ENCODE measurements at regions not wholly inside any gene's neighbourhood (a gene's known extent, or its start where the extent isn't known, plus 50 kb on each side); places are given as distances from the start of the nearest gene placed in this dataset.
"Not testable (repeated sequence)": the region's sequence is repeated elsewhere in the genome, so short reads cannot be mapped to it uniquely, and the experiment has no call there.

DNA sequence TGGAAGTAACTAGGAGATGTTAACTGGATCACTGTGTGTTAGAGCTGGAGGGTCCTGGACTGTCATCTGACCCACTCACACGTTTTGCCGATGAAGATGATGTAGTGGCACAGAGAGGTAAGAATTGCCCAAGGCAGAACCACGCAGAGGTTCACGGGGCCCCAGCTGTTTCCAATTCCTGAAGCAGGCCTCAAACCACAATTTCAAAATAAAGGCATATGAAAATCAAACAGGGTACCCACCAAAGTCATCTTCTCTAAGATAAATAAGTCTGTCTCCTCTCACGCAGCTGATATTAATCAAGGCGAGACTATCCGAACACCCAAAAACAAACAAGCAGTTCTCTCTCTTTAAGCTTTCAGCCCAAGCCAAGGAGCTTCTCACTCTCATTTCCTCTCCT lies 113.3 kb upstream of the JCAD start:
- DNase-seq (ENCODE audit: low read depth in 2 of 3, low spot score in 2 of 3) = no peak

- no peak for DNase-seq (ENCODE audit: low read depth in 2 of 3, low spot score in 2 of 3)
Measured at GRCh38 chr10:30172091-30172490, 112.7 kb upstream of the JCAD start.

- DNase-seq (ENCODE audit: low read depth in 2 of 3, low spot score in 2 of 3) = no peak
Measured at GRCh38 chr10:30171601-30172000, 112.2 kb upstream of the JCAD start.

DNA sequence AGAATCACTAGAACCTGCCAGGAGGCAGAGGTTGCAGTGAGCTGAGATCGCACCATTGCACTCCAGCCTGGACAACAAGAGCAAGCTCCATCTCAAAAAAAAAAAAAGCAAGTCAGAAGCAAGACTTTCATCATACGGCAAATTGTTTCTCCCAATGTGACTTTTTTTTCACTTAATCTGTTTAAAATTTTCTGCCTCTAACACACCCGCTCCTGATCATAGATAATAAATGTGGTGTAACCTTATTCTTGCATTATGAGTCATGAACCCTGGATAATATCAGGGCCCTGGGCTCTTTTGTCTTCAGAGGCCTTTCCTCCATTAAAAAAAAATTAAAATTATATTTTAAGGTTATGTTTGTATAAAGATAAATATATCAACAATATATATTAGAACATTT lies 111.4 kb upstream of the JCAD start:
- DNase-seq (ENCODE audit: low read depth in 2 of 3, low spot score in 2 of 3) = no peak

GRCh38 chr10:30170146-30170545 lies 110.8 kb upstream of the JCAD start:
- no peak for DNase-seq (ENCODE audit: low read depth in 2 of 3, low spot score in 2 of 3)

GRCh38 chr10:30169342-30169741 lies 110.0 kb upstream of the JCAD start:
- no peak for DNase-seq (ENCODE audit: low read depth in 2 of 3, low spot score in 2 of 3)

DNA sequence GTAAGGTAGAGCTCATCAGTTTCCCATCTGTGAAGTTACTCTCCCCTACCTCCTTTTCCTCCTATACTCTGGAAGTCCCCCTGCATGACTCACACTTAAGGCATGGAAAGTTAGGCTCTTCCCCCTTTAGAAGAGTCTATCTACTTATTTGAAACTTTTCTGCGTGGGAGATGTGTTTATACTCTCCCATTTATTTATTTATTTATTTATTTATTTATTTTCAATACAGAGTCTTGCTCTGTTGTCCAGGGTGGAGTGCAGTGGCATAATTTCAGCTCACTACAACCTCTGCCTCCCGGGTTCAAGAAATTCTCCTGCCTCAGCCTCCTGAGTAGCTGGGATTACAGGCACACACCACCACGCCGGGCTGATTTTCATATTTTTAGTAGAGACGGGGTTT lies 107.5 kb upstream of the JCAD start:
- DNase-seq (ENCODE audit: low read depth in 2 of 3, low spot score in 2 of 3) = no peak

GRCh38 chr10:30163410-30163809 lies 104.0 kb upstream of the JCAD start:
- not testable (repeated sequence) for DNase-seq (ENCODE audit: low read depth in 2 of 3, low spot score in 2 of 3)

DNA sequence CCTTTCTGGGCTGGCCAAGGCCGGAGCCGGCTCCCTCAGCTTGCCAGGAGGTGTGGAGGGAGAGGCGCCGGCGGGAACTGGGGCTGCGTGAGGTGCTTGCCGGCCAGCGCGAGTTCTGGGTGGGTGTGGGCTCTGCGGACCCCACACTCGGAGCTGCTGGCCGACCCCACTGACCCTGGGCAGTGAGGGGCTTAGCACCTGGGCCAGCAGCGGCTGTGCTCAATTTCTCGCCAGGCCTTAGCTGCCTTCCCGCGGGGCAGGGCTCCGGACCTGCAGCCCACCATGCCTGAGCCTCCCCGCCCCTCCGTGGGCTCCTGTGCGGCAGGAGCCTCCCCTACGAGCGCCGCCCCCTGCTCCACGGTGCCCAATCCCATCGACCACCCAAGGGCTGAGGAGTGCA lies 103.4 kb upstream of the JCAD start:
- DNase-seq (ENCODE audit: low read depth in 2 of 3, low spot score in 2 of 3) = not testable (repeated sequence)

- no peak for DNase-seq (ENCODE audit: low read depth in 2 of 3, low spot score in 2 of 3)
Measured at GRCh38 chr10:30160271-30160982, 101.0 kb upstream of the JCAD start.

- not testable (repeated sequence) for DNase-seq (ENCODE audit: low read depth in 2 of 3, low spot score in 2 of 3)
Measured at GRCh38 chr10:30159614-30160013, 100.2 kb upstream of the JCAD start.

GRCh38 chr10:30158325-30158960 lies 99.1 kb upstream of the JCAD start:
- no peak for DNase-seq (ENCODE audit: low read depth in 2 of 3, low spot score in 2 of 3)

DNA sequence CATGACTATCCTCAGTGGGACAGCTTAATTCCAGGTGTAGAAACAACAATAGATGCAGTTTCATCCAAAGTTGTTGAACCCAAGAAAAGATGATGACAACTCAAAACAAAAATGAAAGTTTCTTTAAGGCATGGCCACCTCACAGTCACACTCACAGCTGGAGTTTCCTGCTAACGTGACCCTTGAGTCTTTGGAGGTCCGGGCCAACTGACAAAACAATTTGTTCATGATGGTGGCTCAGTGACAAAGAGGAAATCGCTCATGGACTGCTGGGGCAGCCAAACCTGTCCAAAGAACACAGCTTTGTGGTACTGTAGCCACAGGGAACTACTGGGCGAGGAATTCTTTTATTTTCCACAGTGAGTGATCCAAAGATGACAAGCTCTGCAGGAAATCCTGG lies 96.0 kb upstream of the JCAD start:
- peak in 1 of 3 donors; percentile 7 for DNase-seq (ENCODE audit: low read depth in 2 of 3, low spot score in 2 of 3)

DNA sequence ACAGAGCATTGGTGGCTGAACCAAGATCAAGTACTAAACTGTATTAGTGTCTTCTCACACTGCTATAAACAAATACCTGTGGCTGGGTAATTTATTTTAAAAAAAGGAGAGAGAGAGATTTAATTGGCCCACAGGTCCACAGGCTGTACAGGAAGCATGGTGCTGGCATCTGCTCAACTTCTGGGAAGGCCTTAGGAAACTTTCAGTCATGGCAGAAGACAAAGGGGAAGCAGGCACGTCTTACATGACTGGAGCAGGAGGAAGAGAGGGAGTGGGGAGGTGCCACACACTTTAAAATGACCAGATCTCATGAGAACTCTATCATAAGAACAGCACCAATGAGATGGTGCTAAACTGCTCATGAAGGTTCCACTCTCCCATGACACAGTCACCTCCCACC lies 95.2 kb upstream of the JCAD start:
- no peak for DNase-seq (ENCODE audit: low read depth in 2 of 3, low spot score in 2 of 3)

GRCh38 chr10:30154126-30154525 lies 94.7 kb upstream of the JCAD start:
- DNase-seq (ENCODE audit: low read depth in 2 of 3, low spot score in 2 of 3) = no peak

DNA sequence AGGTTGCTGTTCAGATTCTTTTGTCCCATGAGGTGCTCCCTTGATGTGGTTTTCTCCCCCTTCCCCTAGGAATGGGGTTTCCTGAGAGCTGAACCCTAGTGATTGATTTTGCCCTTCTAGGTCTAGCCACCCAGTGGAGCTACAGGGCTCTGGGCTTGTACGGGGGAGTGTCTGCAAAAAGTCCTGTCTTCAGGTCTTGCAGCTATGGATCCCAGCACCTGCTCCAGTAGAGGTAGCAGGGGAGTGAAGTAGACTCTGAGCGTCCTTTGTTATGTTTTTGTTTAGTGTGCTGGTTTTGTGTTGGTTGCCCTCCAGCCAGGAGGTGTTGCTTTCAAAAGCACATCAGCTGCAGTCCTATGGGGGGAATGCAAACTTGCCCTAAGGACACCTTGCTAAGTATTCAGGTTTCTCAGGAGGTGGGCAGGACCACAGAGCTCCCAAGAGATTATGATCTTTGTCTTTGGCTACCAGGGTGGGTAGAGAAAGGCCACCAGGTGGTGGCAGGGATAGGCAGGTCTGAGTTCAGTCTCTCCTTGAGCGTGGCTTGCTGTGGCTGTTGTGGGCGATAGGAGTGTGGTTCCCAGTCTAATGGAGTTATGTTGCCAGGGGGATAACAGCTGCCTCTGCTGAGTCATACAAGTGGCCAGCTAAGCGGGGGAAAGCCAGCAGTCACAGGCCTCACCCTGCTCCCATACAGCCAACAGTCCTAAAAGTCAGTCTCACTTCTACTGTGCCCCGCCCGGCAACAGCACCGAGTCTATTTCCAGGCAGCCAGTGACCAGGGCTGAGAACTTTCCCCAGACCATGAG lies 92.4 kb upstream of the JCAD start:
- DNase-seq (ENCODE audit: low read depth in 2 of 3, low spot score in 2 of 3) = peak in 2 of 3 donors; percentile 89 to 93

DNA sequence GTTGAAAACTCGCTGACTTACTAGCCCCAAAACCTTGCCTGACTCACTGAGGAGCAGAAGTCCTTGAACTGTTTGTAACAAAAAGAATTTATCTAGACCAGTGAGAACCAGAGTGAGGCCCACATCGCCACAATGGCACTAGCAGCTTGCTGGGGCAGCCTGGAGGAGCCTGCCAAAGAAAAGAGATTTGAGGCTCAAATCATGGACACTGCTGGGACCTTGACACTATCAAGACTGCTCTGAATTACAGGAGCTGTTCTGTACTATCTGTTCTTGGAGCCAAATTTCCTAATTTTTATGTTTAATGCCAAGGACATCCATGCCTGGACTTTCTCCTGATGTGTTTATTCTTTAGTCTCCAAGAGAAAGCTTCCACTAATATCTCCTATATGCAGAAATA lies 82.0 kb upstream of the JCAD start:
- DNase-seq (ENCODE audit: low read depth in 2 of 3, low spot score in 2 of 3) = no peak

DNA sequence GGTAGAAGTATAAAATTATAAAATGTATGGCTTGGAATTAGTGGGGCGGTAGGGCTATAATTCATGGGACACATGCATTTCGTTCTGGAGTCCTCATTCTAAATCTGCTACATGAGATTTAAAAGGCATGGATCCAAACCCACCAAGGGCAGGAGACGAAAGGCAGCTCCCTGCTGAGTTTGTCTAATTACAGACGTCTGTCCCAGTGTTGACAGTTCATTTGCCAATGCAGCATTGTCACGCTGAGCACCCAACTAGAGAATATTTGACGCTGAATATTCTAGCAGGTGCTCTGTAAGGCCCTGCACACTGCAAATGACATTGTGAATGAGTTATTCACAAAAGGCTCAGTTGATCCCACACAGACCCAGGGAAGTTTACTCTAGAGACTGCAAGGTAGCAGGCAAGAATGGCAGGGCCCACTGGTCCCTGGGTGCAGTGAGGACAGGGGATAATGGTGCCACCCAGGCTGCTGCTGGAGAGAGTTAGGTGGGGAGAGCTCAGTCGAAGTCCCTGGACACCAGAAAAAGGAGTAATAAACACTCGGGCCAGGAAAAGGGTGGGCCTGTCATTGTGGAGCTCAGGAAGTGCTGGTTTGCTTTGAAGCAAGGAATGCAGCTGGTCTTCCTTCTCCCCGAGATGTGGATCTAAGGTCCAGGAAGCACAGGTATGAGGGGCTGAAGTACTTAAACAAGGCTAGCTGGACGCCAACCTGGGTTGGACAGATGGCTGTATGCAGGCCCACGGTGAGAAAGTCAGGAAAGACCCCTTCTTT lies 75.0 kb upstream of the JCAD start:
- no peak for DNase-seq (ENCODE audit: low read depth in 2 of 3, low spot score in 2 of 3)

DNA sequence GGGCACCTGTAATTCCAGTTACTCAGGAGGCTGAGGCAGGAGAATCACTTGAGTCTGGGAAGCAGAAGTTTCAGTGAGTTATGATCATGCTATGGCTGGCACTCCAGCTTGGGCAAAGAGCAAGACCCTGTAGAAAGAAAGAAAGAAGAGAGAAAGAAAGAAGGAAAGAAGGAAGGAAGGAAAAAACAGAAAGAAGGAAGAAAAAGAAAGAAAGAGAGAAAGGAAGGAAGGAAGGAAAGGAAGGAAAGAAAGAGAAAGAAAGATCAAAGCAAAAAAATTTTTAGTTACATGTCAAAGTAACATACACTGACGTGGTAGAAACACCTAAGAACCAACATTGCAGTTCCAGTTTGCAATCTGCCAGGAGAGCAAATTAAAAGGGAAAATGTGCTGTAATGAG lies 73.8 kb upstream of the JCAD start:
- no peak for DNase-seq (ENCODE audit: low read depth in 2 of 3, low spot score in 2 of 3)

DNA sequence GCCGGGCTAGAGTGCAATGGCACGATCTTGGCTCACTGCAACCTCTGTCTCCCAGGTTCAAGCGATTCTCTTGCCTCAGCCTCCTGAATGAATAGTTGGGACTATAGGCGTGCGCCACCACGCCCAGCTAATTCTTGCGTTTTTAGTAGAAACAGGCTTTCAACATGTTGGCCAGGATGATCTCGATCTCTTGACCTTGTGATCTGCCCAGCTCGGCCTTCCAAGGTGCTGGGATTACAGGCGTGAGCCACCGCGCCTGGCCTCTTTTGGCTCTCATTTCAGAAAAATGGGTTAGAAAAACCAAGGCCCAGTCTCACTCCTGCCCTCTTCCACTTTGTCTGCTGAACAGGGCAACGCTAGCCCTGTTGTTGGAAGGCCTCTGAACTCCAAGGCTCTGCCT lies 72.0 kb upstream of the JCAD start:
- not testable (repeated sequence) for DNase-seq (ENCODE audit: low read depth in 2 of 3, low spot score in 2 of 3)

GRCh38 chr10:30129326-30129725 lies 69.9 kb upstream of the JCAD start:
- DNase-seq (ENCODE audit: low read depth in 2 of 3, low spot score in 2 of 3) = not testable (repeated sequence)

Data from hematopoietic multipotent progenitor cell (in vitro differentiated cells).